CD4-positive, alpha-beta T cell treated with Interleukin-2 at 100 ng/mL for 4 hours (primary cell): ENCODE measurements at regions not wholly inside any gene's neighbourhood (a gene's known extent, or its start where the extent isn't known, plus 50 kb on each side); places are given as distances from the start of the nearest gene placed in this dataset.

Experiments
- DNase-seq: peaks from one replicate; pipeline ENCODE4 v3.0.0-alpha.2; 2020; ENCODE audit warnings: low spot score

DNA sequence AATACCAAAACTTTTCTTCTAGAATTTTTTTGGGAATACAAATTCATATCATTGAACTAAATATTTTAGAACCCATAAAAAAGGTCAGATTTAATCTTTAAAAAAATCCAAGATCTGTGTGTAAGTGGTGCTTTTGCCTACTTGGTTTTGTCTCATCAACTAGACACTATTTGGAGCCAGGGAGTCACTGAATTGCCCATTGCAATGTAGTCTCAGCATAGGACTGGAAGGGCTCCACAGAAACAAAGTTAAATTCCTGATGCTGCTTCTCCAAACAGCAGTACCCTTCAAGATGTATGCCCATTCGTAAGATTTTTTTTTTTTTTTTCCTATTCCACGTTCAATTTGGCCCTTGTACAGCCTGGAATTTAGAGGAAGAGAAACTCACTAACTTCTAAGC, 208.0 kb upstream of the MPDZ start:
- no peak for DNase-seq

DNA sequence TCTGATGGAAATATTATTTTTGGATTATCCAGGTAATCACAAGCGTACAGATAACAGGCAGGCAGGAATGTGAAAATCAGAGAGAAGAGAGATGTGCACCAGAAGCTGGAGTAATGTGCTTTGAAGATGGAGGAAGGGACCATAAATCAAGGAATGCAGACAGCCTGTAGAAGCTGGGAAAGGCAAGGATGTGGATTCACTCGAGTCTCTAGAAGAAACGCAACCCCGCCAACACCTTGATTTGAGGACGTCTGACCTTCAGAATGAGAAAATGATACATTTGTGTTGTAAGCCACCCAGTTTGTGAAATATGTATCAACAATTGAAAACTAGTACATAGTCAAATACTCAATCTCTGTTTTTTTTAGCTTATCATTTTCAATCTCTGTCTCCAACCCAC, 207.6 kb upstream of the MPDZ start:
- DNase-seq = no peak

DNA sequence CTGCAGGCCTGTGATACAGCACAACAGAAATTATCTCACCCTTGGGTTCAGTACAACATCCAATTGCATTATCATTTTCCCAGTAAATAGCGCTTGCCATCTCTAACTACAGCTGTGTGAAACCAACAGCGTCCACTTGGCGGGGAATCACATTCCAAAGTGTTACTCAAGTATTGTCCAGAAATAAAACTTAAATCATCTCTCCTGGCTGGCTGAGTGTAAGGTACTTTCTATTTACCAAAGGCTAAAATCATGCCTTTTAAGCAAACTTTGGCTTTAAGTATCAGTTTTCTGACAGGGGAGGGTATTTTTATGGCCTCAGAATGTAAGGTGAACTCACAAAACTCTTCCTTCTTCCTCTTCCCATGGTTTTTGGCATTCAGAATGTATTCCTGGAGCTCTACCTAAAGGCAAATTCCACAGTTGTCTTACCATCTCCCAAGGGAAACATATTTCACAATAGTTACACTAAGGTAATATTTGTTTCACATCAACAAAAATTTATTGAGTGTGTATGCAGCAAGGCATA, 205.6 kb upstream of the MPDZ start:
- DNase-seq = no peak

DNA sequence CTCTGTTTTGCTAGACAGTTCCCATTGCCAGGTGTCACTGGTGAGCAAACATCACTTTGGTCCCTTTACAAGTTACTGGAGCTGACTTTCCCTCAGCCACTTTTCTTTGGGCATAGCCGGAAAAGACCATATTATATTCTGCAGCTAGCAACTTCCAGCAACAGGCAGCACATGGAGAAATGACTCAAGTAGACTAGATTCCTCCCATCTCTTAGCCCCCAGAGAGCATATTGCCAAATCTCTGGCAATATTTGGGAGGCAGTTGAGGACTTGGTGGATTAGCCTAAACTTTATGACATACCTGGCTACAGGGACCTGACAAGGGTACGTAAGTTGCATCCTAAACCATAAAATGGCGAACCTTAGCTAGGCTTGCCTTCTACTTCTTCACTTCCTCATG, 204.7 kb upstream of the MPDZ start:
- DNase-seq = no peak

DNA sequence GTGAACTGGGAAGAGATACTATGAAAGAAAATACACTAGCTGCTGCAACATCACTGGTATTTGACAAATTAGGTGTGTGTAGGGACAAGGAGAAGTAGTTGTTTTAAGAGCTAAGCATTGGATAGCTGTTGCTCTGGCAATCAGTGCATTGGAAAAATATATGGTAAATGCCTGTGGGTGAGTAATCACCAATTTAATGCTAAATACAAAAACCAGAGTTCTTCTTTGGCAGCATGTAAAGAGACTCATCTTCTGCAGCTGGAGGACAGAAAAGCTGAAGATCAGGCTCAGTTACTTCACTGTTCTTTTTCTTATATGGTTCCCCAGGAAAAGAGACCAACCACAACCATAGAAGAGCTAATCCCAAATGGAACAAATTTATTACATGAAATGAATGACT, 201.8 kb upstream of the MPDZ start:
- no peak for DNase-seq

DNA sequence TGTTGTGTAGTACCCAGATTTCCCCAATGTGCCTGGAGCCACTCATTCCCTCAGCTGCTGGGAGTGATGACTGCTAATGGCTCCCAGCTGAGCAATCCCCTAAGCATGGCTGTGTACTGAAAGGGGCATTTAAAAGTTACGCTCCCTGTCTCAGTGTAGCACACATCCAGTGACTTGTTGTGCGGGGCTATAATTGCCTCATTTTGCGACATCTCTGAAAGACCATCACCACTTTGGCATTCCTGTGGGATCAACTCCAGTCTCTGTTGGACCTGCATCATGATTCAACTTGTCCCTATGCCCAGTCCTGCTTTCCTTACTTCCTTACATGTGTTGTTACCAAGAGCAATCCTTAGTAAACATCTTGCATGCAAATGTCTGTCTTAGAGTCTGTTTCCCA, 201.2 kb upstream of the MPDZ start:
- DNase-seq = no peak

DNA sequence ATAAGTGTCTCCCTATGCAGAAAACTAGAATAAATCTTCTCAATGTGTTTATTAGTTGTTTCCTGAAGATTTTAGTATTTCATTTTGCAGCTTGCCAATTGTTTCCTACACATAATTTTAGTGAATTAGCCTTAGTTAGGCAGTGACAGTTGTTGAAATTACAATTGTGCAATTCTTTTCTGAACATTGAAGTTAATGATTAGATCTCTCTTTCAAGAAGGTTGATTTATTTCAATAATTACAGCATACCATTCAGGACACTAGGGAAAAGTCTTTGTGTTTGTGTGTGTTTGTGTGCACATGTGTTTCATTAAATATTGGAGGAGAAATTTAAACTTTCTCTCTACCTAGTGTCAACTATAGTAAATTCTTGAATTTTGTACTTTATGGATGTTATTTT, 199.6 kb upstream of the MPDZ start:
- no peak for DNase-seq

DNA sequence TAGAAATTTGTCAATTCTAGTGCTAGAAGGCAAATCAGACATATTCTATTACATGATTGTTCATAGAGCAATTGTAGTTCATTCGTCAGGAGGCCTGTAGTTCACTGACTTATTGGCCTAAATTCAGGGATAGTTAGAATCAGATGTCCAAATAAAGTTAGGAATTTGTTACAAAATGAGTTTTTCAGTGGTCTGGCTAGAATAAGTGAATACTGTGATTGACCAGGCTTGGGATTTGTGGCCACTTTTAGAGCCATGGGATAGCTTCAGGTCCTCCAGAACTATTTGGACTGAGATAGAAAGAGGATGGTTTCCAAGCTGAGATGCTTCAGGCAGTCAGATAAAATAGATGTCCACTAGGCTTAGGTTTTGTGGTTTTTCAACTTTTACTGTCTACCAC, 199.1 kb upstream of the MPDZ start:
- DNase-seq = no peak

DNA sequence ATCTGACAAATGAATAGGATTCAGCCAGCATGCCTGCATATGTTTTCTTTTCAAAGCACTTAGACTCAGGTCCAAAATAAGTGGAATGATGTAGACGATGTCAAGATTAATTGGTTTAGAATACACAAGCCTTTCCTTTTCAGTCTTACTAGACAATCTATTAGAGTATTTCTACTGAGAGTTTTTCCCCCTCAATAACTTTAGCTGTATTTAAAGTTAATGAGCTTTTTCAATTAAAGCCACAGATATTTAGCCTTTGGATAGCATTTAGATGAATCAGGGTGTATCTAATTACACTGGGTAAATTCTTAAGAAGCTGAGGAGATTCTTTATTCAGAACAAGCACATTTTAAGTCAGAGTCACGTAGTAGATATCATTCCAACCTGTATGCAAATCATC, 198.7 kb upstream of the MPDZ start:
- no peak for DNase-seq

DNA sequence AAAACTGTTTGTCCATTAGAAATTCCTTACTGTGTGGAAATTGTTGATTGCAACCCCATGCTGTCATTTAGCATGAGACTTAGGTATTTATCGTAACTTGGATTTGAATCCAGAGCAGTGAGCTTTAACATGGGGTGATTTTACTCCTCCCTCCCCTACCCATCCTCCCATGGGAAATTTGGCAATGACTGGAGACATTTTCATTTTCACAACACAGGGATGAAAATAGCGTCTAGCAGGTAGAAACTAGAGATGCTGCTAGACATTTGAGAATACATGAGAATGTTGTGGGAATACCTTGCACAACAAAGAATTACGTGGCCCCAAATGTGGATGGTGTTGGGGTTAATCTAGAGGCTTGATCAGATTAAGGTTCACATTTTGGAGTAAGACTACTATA, 191.3 kb upstream of the MPDZ start:
- DNase-seq = no peak

DNA sequence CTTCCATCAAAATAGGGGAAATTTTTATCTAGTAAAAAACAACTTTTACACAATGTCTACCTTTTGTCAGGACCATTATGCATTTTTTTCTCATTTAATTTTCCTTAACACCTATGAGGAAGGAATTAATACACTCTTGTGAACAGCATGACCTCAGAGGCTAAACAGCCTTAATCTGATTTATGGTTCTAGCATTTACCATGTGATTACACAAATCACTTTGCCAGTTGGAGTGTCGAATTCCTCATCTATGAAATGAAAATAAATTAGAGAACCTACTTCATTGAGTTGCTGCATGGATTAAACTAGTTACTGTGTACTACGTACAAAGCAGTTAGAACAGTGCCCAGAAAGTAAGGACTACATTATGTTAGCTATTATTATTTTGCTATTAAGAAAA, 187.7 kb upstream of the MPDZ start:
- DNase-seq = no peak

DNA sequence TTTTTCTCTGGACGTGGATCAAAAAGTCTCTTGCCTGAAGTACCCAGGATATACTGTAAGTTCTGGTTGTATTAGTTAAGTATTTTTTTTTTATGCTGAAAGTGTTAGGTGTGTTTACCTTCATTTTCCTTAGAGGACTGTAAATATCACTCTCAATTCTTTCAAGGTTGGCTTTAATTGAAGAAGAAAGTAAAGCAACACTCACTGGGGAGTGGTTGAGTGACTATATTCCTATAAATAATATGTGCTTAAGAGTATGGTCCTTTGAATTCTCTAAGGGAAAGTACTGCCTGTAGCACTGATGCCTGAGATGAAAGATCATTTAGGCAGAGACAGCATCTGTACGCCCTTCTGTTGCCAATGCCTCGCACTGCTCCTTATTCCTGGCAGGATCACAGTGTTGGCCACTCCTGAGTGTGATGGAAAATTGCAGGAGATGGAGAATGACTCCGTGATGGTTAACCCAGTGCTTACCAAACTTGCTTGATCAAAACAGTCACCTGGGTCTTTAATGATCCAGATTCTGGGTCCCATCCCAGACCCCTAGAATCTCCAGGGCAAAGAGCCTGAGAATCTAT, 182.0 kb upstream of the MPDZ start:
- DNase-seq = no peak

DNA sequence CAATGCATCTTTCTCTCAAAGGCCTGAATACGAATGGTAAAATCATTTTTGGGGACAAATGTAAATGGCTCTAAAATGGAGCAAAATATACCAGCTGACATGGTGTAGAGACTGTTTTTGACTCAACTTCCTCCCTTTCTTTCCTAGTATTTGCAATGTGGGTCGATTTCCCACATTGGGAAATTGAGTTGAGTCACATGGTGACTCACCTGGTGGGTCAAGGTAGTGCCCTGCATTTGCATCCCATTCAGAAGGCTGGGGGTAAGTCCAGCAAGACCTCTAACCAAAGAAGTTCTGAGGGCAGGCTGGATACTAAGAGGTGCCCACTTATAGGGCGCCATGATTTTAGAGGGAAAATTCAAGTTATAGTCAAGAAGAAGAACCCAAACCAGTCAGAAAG, 179.6 kb upstream of the MPDZ start:
- DNase-seq = no peak

DNA sequence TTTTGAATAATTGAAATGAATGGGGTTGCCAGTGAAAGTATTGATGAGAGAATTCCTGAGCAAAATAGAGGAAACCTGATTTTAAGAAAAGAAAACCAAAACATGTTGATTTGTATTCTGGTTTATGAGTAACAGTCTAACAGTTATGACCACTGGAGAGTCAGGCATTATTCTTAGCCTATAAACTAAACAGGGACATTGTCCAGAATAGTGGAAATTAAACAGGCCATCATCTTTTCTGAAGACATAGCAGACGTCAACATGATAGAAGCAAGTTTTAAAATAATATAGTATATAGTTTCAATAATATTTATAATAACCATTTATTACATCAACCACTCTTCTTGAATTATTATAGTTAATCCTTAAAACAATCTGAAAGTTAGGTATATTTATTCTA, 178.3 kb upstream of the MPDZ start:
- DNase-seq = no peak

DNA sequence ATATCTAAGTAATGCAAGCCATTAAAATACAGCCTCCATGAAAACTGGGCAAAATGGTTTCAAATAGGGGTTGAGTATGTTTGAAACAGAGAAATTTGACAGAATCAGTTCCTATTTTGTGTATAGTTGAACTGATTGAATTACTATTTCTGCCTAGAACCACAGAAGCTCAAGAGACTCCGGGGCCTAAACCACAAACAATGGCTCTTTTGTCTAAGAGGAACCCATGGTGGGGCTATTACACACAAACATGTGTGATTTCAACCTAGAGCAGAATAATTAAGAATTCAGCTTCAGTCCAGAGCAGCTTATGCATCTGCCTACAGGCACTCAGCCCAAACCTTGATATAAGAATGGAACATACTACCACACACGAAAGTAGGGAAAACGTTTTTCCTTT, 171.2 kb upstream of the MPDZ start:
- DNase-seq = no peak

DNA sequence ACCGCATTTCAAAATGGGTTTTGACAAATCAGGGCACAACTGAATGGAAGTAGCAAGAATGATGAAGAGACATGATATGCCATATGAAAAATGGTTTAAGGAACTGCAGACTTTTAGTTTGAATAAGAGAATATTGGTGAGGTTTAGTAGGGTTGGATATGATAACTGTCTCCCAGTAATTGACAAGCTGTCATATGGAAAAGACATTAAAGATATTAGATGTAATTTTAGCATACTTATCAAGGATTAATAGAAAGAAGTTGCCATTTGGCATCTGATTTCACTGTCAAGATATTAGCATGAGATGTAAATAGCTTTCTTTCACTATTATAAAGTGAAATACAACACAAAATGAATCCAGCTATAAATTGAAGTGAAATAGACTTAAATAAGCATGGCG, 169.0 kb upstream of the MPDZ start:
- DNase-seq = no peak

DNA sequence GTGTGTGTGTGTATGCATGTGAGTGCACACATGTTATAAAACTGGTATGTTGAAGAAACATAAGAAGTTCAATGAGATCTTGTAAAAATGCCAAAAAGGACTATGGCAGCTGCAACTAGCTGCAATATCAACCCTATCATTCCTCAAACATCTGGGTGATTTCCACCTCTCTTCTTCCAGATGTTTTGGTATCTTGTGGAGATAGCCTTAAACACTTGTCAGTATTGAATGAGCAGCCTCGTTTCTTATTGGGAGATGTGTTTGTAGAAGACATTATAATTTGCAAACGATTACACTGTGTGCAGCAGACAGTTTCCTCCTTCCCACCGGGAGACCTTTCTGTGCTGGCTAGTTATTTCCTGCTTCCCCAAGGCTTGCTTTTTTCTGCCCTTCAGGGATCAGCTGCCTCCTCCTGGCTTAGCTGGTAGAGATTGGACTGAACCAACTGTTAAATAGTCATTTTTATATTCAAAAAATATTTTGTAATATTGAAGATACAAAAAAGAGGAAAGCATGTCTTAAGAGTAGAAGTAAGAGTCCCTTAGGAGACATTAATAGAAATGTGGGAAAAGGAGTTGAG, 168.4 kb upstream of the MPDZ start:
- no peak for DNase-seq

DNA sequence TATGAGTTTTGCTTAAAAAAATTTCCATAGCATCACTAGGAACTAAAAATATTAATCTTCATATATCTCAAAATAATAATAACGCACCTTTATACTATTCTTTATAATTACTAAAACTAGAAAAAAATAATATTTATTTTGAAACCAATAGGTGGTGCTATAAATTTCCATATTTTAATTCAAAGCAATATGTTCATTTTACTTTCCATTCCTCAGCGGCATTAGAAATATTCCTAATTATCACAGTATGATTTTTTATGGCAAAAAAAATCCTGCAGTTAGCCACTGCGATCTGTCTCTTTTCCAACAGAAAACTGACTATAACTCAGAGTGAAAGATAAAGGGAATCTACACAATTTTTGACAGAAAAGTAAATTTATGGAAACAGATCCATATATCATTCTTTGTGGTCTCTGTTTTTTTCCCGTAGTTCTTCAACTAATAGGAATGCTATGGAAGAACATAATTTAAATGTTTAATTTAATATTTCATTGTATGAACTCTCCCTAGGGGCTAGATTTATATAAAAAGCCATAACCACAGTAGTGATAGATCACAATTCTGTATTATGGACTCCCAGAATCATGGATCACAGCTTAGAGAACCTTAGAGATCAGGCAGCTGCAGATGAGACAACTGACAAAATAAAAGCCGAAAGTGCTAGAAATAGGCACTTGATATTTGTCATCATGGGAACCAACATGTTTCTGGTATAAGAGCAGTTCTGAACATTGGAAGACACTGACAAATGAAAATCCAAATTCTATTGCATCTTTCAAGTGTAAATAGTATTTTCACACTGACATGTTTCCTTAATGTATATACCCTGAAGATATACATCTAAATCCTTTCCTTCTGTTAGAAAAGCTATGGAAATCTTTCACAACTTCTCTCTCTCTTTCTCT, 167.7 kb upstream of the MPDZ start:
- no peak for DNase-seq

DNA sequence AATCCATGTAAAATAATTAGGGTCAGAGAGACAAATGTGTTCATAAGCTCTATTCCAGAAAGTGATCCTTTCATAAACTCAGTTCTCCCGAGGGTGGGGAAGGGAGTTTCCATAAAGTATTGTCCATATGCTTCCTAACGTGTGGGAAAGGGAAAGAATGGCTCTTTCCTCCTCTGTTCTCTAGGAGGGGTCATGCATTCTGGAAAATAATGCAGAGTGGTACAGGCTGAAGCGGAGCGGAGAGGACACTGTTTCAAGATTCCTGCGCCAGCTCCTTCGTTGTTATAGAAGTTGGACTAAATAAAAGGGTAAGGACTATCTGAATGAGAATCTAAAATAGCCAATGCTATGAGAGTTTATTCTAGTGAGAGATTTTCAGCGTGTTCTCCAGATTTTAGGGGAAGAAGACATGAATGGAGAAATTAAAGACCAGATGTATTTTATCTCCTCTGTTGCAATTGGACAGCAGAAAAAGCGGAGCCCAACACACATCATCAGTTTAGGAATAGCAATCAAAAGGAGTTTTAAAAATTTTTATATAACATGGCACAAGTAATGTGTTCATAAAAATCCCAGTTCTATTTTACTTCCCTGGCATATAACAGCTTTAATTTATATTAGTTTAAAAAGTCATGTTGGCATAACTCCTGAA, 166.9 kb upstream of the MPDZ start:
- no peak for DNase-seq

DNA sequence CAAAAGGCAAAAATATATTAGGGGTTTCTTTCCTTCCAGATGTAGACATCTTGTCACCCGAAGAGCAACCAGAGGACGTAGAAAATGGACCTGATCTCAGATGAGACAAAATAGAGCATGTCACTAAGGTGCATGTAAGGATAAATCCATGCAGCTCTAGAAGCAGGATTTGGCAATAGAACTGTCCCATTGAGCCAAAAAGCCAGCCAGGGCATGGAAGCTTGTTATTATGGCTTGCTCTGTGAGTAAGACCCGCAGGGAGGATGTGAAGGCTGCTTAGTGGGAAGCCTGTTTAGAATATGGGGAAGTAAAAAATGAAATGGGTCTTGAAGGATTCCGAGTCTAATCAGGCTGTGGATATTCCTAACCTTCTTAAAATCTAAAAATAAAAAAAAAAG, 165.6 kb upstream of the MPDZ start:
- DNase-seq = no peak

DNA sequence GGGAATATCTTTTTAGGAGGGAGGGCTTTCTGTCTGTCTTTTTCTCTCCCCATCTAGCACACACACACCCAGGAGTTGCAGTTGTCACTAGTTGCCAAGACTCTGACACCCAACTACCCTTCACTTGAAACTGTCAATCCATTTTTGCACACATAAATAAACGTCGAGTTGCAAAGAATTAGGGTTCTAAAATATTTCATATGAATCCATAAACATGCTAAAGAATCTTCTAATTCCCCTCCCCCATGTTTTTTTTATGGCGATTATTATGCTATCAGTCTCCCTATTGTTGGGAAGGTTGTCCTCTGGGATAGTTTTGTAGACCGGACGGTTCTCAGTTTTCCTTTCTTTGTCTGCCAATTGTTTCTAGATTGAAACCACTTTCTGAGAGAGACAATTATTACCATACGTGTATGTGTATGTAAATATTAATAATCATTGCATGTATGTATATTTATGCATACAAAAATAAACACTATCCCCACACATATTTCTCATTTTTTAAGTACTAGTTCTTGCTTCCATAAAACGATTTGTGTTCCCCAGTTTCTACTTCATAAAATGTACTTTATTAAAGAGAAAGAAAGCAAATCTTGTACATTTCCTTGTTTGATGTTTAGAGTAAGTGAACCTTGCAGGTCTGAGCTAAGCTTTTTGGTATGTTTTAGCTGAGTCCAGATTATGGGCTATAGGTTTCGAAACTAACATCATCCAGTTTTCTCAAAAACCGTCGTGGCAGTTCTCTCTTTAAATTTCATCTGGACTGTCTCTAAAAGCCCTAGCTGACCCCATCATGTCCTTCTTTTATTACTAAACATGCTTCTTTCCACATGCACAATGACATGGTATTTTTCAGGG, 165.0 kb upstream of the MPDZ start:
- no peak for DNase-seq
